ENCODE measurements at regions not wholly inside any gene's neighbourhood (a gene's known extent, or its start where the extent isn't known, plus 50 kb on each side); places are given as distances from the start of the nearest gene placed in this dataset.
A peak's percentile ranks its signal among the peaks of the same experiment; 100 is the strongest.

DNA sequence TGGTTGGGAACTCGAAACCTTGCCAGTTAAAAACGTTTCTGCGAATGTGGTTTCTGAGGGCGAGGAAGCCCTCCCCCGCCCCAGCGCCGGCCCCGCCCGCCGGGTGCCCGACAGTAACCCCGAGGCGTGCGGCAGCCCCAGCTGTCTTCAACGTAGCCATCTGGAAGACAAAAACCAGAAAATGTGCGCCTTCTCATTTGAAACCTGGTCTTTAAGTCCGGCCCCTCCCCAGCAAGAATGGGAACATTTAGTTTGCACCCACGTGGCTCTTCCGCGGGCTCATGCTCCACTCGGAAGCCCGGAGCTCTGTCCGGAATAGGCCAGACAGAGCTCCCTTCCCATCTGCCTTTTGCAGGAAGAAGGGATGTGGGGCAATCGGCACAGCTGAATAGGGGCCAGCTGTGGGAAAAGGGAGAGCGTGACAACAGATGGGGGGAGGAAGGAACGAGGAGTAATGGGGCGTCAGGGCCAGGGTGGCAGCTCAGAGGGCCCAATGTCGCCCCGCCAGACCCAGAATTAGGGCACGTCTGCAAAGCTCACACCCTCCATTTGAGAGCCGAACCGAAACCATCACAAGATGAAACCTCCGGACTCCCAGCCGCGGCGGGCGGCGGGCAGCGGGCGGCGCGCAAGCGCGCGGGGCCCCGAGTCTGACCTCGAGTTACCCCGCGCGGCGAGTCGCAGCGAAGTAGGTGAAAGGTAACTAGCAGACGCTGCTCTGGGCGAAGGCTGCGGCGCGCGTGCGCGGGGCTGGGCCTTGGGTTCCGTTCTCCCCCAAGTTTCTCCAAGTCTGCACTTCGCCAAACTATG lies 63.4 kb upstream of the ABCA1 start (continued):
- TF ChIP-seq, protein P1, sequence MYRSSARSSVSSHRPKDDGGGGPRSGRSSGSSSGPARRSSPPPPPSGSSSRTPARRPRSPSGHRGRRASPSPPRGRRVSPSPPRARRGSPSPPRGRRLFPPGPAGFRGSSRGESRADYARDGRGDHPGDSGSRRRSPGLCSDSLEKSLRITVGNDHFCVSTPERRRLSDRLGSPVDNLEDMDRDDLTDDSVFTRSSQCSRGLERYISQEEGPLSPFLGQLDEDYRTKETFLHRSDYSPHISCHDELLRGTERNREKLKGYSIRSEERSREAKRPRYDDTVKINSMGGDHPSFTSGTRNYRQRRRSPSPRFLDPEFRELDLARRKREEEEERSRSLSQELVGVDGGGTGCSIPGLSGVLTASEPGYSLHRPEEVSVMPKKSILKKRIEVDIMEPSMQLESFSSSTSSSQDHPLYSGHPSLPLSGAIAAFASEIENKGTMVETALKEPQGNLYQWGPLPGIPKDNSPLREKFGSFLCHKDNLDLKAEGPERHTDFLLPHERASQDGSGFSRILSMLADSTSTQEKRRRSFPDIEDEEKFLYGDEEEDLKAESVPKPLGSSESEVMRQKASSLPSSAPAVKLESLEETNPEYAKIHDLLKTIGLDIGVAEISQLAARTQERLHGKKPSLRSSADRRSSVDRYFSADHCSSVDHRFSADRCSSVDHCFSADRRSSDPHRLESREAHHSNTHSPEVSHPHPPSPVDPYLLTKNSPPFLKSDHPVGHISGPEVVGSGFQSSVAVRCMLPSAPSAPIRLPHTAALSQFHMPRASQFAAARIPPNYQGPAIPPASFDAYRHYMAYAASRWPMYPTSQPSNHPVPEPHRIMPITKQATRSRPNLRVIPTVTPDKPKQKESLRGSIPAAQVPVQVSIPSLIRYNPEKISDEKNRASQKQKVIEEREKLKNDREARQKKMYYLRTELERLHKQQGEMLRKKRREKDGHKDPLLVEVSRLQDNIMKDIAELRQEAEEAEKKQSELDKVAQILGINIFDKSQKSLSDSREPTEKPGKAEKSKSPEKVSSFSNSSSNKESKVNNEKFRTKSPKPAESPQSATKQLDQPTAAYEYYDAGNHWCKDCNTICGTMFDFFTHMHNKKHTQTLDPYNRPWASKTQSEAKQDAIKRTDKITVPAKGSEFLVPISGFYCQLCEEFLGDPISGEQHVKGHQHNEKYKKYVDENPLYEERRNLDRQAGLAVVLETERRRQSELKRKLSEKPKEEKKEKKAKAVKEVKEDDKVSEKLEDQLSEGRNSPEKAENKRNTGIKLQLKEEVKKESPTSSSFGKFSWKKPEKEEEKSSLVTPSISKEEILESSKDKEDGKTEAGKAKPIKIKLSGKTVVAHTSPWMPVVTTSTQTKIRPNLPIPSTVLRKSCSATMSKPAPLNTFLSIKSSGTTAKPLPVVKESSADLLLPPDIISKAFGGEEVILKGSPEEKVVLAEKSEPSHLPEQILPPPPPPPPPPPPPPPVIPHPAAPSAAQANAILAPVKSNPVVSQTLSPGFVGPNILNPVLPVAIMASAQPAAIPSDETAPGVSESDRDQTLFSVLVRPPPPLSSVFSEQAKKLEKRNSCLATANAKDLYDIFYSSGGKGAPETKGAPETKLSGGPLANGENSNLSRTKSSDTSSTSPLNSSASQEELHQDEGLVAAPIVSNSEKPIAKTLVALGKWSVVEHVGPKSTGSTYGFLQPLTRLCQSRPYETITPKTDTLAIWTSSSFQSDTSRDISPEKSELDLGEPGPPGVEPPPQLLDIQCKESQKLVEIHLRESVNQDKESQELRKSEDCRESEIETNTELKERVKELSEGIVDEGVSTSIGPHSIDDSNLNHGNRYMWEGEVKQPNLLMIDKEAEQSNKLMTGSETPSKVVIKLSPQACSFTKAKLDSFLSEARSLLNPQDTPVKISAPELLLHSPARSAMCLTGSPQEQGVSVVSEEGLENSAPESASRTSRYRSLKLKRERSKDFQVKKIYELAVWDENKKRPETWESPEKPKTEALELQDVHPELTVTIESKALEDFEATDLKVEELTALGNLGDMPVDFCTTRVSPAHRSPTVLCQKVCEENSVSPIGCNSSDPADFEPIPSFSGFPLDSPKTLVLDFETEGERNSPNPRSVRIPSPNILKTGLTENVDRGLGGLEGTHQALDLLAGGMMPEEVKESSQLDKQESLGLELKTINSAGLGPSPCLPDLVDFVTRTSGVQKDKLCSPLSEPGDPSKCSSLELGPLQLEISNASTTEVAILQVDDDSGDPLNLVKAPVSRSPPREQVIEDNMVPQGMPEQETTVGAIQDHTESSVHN (IDR thresholded peaks at IDR 0.05; ENCODE audit: borderline replicate concordance in 1 of 2, low read depth in 1 of 2): 0 out of 4 replicates have a peak, but pooled peaks of 1 of the 2 experiments have one; percentile 31
- TF ChIP-seq ZBTB43 (CRISPR knock-in tag; IDR thresholded peaks at IDR 0.05): no peak
- TF ChIP-seq DPF2 (IDR thresholded peaks at IDR 0.05): no peak
- TF ChIP-seq ZNF12 (CRISPR knock-in tag; IDR thresholded peaks at IDR 0.05): no peak; the same call in 1 of the 2 replicates
- TF ChIP-seq, protein P2, sequence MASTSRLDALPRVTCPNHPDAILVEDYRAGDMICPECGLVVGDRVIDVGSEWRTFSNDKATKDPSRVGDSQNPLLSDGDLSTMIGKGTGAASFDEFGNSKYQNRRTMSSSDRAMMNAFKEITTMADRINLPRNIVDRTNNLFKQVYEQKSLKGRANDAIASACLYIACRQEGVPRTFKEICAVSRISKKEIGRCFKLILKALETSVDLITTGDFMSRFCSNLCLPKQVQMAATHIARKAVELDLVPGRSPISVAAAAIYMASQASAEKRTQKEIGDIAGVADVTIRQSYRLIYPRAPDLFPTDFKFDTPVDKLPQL (IDR thresholded peaks at IDR 0.05; ENCODE audit: extremely low read depth, insufficient read length): no peak
- no peak for TF ChIP-seq ZNF316 (IDR thresholded peaks at IDR 0.05)
- TF ChIP-seq ZNF217 (CRISPR knock-in tag; IDR thresholded peaks at IDR 0.05): no peak
- TF ChIP-seq, protein P3, sequence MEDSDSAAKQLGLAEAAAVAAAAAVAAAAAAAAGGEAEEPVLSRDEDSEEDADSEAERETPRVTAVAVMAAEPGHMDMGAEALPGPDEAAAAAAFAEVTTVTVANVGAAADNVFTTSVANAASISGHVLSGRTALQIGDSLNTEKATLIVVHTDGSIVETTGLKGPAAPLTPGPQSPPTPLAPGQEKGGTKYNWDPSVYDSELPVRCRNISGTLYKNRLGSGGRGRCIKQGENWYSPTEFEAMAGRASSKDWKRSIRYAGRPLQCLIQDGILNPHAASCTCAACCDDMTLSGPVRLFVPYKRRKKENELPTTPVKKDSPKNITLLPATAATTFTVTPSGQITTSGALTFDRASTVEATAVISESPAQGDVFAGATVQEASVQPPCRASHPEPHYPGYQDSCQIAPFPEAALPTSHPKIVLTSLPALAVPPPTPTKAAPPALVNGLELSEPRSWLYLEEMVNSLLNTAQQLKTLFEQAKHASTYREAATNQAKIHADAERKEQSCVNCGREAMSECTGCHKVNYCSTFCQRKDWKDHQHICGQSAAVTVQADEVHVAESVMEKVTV (CRISPR knock-in tag; IDR thresholded peaks at IDR 0.05): no peak
- no peak for TF ChIP-seq ZNF140 (CRISPR knock-in tag; IDR thresholded peaks at IDR 0.05)
- TF ChIP-seq, protein P4, sequence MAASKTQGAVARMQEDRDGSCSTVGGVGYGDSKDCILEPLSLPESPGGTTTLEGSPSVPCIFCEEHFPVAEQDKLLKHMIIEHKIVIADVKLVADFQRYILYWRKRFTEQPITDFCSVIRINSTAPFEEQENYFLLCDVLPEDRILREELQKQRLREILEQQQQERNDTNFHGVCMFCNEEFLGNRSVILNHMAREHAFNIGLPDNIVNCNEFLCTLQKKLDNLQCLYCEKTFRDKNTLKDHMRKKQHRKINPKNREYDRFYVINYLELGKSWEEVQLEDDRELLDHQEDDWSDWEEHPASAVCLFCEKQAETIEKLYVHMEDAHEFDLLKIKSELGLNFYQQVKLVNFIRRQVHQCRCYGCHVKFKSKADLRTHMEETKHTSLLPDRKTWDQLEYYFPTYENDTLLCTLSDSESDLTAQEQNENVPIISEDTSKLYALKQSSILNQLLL (CRISPR knock-in tag; IDR thresholded peaks at IDR 0.05; ENCODE audit: borderline replicate concordance): no peak
- no peak for TF ChIP-seq ZNF830 (CRISPR knock-in tag; IDR thresholded peaks at IDR 0.05)
- peak; percentile 50; the same call in 1 of the 2 replicates for TF ChIP-seq NCOA6 (IDR thresholded peaks at IDR 0.05)
- TF ChIP-seq, protein P5, sequence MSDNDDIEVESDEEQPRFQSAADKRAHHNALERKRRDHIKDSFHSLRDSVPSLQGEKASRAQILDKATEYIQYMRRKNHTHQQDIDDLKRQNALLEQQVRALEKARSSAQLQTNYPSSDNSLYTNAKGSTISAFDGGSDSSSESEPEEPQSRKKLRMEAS (CRISPR knock-in tag; IDR thresholded peaks at IDR 0.05): peak; percentile 38

Measured in K562 (cell line).